GM18508 (cell line): ENCODE measurements at regions not wholly inside any gene's neighbourhood (a gene's known extent, or its start where the extent isn't known, plus 50 kb on each side); places are given as distances from the start of the nearest gene placed in this dataset.
A peak's percentile ranks its signal among the peaks of the same experiment; 100 is the strongest.
"Not testable (repeated sequence)": the region's sequence is repeated elsewhere in the genome, so short reads cannot be mapped to it uniquely, and the experiment has no call there.

Experiments used
- ATAC-seq: cut with Tn5 transposase; IDR thresholded peaks from one replicate; pipeline ENCODE4 v1.9.1; 2021; ENCODE audit warnings: moderate number of reproducible peaks; ENCODE audit not compliant: insufficient read depth, unreplicated experiment

- no peak for ATAC-seq
Measured at GRCh38 chr13:46468570-46469463, 81.8 kb upstream of the RUBCNL start.

- ATAC-seq: not testable (repeated sequence)
Measured at GRCh38 chr13:46467694-46468093, 80.6 kb upstream of the RUBCNL start.

- not testable (repeated sequence) for ATAC-seq
Measured at GRCh38 chr13:46466074-46466473, 79.0 kb upstream of the RUBCNL start.

DNA sequence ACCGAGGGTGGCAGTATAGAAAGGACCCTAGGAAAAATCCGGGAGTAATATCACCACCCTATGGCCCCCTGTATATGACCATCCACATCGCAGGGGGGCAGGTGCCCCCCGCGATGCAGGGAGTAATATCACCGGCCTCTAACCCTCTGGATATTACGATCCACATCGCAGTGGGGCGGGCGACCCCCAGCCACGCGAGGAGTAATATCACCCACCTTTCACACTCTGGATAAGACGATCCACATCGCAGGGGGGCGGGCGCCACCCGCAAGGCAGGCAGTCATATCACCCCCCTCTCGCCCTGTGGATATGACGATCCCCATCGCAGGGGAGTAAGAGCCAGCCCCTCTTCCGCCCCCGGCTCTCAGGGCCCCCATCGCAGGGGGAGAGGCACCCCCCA lies 76.7 kb upstream of the RUBCNL start:
- ATAC-seq: no peak

- not testable (repeated sequence) for ATAC-seq
Measured at GRCh38 chr13:46460223-46460622, 73.2 kb upstream of the RUBCNL start.

DNA sequence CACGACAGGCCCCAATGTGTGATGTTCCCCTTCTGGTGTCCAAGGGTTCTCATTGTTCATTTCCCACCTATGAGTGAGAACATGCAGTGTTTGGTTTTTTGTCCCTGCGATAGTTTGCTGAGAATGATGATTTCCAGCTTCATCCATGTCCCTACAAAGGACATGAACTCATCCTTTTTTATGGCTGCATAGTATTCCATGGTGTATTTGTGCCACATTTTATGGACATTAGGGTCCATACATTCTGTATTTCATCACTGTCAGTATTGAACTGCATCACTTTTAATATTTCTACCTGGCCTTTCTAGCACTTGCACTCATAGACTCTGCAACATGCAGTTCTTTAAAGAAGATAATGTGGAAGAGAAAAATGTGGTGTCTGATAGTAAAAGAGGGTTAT lies 70.2 kb upstream of the RUBCNL start:
- not testable (repeated sequence) for ATAC-seq

DNA sequence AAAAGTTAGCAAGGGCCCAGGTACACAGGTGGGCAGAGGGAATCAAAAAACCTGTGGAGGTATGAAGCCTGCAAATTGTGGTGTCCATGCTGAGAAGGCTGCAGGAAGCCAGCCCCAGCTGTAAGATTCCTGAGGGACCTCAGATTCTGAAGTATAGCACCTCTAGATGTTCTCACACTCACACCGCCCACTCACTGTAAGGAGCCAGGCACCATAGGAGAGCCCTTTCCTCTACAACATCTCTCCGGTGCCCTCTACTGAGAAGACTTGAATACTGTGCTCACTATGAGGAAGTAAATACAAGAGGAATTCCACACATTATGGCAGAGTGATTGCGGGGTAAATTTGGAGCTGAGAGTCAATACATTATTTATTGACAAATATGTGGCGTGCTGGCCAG lies 68.9 kb upstream of the RUBCNL start:
- peak; percentile 61 for ATAC-seq

DNA sequence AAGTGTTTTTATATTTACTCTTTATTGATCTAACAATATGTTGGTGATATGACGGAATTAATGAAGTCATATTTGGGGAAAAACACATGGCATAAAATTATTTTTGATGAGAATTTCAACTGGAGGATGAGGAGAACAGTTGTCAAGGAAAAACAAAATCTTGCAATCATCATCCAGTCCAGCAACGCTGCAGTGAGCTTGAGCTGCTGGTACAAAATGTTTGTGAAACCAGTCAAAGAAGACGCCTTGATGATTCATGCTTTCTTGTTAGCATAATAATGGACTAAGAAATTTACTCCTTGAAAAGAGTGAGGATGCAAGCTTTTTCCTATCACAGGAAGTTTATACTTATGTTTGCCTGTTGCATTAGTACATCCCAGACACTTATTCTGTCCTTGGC lies 64.1 kb upstream of the RUBCNL start:
- ATAC-seq: not testable (repeated sequence)

DNA sequence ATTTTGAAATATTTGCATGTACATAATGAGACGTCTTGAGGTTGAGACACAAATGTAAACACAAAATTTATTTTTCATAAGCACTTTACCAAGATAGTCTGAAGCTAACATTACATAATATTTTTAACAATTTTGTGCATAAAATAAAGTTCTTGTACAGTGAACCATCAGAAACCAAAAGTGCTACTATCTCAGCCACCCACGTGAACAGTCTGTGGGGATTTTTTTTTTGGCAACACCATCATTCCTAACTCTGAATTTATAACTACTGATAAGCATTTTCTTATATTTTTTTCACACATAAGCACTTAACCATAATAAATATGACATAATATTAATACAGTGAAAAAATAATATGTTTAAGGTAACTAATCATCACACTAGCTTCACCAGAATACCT lies 62.9 kb upstream of the RUBCNL start:
- not testable (repeated sequence) for ATAC-seq

DNA sequence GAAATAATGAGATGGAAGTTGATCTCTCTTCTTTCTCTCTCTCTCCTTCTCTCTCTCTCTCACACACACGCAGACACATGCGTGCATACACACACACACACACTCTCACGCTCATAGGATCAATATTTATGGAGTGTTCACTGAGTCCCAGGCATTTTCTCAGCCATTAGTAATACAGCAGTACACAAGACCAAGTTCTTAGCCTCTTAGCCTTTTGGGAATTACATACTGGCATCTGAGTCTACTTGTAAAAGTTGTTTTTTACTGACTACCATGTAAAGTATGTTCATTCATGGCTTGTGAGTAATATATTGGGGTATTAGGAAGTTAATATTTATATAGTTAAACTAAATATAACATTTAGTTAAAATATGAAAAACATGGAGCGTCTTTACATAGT lies 61.1 kb upstream of the RUBCNL start:
- ATAC-seq: not testable (repeated sequence)

DNA sequence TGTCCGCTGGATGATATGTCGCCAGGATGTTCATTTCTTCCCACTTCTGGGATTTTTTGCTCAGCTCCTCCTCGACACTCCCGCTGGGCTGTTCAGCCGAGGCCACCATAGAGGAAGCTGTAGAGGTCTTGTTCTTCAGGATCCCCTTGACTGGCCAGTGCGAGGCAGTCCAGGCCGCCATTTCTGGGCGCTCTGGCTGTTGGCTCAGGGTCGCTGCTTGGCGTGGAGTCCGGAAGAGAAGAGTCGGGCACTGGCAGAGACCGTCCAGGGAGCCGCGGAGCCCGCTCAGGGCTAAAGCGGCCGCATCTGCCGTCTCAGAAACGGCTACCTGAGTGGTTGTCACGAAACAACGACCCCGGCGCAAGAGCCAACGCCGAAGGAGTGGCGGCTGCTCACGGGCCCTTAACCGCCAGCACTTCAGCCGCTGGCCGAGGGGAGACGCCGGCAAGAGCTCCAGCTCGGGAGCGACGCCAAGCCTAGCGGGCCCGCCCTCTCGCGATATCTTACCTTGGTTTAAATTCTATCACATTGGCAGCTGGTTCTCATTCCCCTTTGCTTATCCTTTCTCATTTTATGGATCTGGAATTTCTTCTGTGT lies 50.9 kb upstream of the RUBCNL start:
- not testable (repeated sequence) for ATAC-seq
